ENCODE measurements at regions not wholly inside any gene's neighbourhood (a gene's known extent, or its start where the extent isn't known, plus 50 kb on each side); places are given as distances from the start of the nearest gene placed in this dataset.

GRCh38 chr4:35965300-35965699 is 279.0 kb downstream of the ARAP2 start:
- no peak for DNase-seq (ENCODE audit: low read depth)

GRCh38 chr4:35966566-35966965 is 277.7 kb downstream of the ARAP2 start:
- DNase-seq (ENCODE audit: low read depth): no peak

- no peak for DNase-seq (ENCODE audit: low read depth)
Measured at GRCh38 chr4:35970366-35970960, 273.9 kb downstream of the ARAP2 start.

GRCh38 chr4:35972814-35973213 is 271.5 kb downstream of the ARAP2 start:
- no peak for DNase-seq (ENCODE audit: low read depth)

GRCh38 chr4:35975617-35976355 is 268.5 kb downstream of the ARAP2 start:
- no peak for DNase-seq (ENCODE audit: low read depth)

GRCh38 chr4:35978551-35978950 is 265.8 kb downstream of the ARAP2 start:
- no peak for DNase-seq (ENCODE audit: low read depth)

- no peak for DNase-seq (ENCODE audit: low read depth)
Measured at GRCh38 chr4:35982318-35982717, 262.0 kb downstream of the ARAP2 start.

- DNase-seq (ENCODE audit: low read depth): no peak
Measured at GRCh38 chr4:35986537-35986936, 257.8 kb downstream of the ARAP2 start.

- no peak for DNase-seq (ENCODE audit: low read depth)
Measured at GRCh38 chr4:35993606-35994005, 250.7 kb downstream of the ARAP2 start.

GRCh38 chr4:36000941-36001557 is 243.3 kb downstream of the ARAP2 start:
- no peak for DNase-seq (ENCODE audit: low read depth)

GRCh38 chr4:36003051-36003450 is 241.3 kb downstream of the ARAP2 start:
- no peak for DNase-seq (ENCODE audit: low read depth)

GRCh38 chr4:36004204-36004851 is 240.0 kb downstream of the ARAP2 start:
- DNase-seq (ENCODE audit: low read depth): no peak

GRCh38 chr4:36006226-36006625 is 238.1 kb downstream of the ARAP2 start:
- no peak for DNase-seq (ENCODE audit: low read depth)

- no peak for DNase-seq (ENCODE audit: low read depth)
Measured at GRCh38 chr4:36010397-36010929, 233.9 kb downstream of the ARAP2 start.

GRCh38 chr4:36011381-36011780 is 232.9 kb downstream of the ARAP2 start:
- no peak for DNase-seq (ENCODE audit: low read depth)

GRCh38 chr4:36012503-36012902 is 231.8 kb downstream of the ARAP2 start:
- no peak for DNase-seq (ENCODE audit: low read depth)

- DNase-seq (ENCODE audit: low read depth): no peak
Measured at GRCh38 chr4:36013206-36013605, 231.1 kb downstream of the ARAP2 start.

Measured in stromal cell of bone marrow (primary cell).